MG63 (cell line): ENCODE measurements at regions not wholly inside any gene's neighbourhood (a gene's known extent, or its start where the extent isn't known, plus 50 kb on each side); places are given as distances from the start of the nearest gene placed in this dataset.
"Not testable (repeated sequence)": the region's sequence is repeated elsewhere in the genome, so short reads cannot be mapped to it uniquely, and the experiment has no call there.

Experiments
- DNase-seq: peaks from one replicate; pipeline ENCODE4 v3.0.0-alpha.2; 2020
- H3K27me3 ChIP-seq: fragments of 250-450 bp; sonication (Bioruptor Pico); 2 replicates; pipeline ENCODE4 v1.5.1; 2020; ENCODE audit warnings: mild to moderate bottlenecking, moderate library complexity
- H3K36me3 ChIP-seq: fragments of 250-450 bp; sonication (Bioruptor Pico); 2 replicates; pipeline ENCODE4 v1.5.1; 2020; ENCODE audit warnings: mild to moderate bottlenecking, moderate library complexity
- H3K4me3 ChIP-seq: fragments of 250-450 bp; sonication (Bioruptor Pico); 2 replicates; pipeline ENCODE4 v1.5.1; 2020; ENCODE audit warnings: mild to moderate bottlenecking, moderate library complexity
- H3K9me3 ChIP-seq: fragments of 250-450 bp; sonication (Bioruptor Pico); 2 replicates; pipeline ENCODE4 v1.5.1; 2020; ENCODE audit warnings: mild to moderate bottlenecking, moderate library complexity

- DNase-seq, result no peak
- Histone ChIP-seq H3K9me3 (no peaks in the 10 kb centered on the region; the same call in 1 of the 2 replicates), H3K27me3 (no peaks in the 10 kb centered on the region), H3K36me3 (no peaks in the 10 kb centered on the region), H3K4me3 (no peak overlapping the region)
Observed at GRCh38 chr2:192735447-192735846, 540.7 kb upstream of the TMEFF2 start.

DNA sequence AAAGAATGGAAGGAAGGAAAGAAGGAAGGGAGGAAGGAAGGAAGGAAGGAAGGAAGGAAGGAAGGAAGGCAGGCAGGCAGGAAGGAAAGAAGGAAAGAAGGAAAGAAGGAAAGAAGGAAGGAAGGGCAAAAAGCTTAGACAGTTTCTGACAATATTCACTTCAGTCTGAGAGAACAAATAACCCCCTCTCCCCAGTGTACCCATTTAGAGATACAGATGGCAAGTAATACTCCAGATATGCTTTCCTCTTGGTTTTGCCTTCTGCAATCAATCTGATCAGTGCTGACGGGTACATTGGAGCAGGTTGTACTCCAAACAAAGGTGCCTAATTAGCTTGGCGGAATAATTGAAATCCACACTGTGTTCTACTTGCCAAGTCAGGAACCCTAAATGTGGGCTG lies 534.6 kb upstream of the TMEFF2 start:
- H3K4me3 ChIP-seq, result no peak overlapping the region
- H3K9me3 ChIP-seq, result no peaks in the 10 kb centered on the region; the same call in 1 of the 2 replicates
- H3K27me3 ChIP-seq, result no peaks in the 10 kb centered on the region
- no peak for DNase-seq
- no peaks in the 10 kb centered on the region for H3K36me3 ChIP-seq

DNA sequence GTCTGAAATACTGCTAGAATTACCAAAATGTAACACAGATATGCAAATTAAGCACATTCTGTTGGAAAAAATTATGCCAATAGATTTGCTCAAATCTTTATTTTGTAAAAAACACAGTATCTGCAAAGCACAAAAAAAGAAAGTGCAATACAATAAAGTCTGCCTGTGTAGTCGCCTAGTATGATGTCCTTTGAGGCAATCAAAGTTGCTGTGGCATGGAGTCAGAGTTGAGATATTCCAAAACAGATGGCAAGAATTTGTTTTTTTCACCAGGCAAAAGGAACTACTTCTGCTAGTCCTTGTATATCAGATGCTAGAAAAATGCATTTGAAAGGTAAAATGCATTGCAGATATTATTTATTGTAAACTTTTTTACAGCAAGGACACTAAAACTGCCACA lies 531.3 kb upstream of the TMEFF2 start:
- Histone ChIP-seq H3K36me3 (no peaks in the 10 kb centered on the region), H3K27me3 (no peaks in the 10 kb centered on the region), H3K9me3 (no peaks in the 10 kb centered on the region; the same call in 1 of the 2 replicates), H3K4me3 (no peak overlapping the region)
- no peak for DNase-seq

DNA sequence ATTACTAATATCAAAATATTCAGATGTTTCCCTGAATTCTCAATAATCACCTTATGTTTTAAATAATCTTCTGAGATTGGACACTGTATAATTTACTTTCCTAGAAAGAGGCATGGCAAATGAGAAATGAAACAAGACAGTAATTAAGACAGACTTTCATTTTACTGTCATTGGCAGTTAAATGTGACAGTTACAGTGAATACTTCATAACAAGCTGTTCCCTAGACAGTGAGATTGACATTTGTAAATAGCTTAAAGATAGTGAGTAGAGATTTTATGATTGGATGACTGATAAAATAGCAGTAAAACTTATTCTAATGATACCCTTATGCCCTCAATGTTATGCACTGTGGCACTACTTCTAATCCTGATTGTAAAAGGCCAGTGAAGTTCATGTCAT lies 524.9 kb upstream of the TMEFF2 start:
- Histone ChIP-seq H3K27me3 (no peaks in the 10 kb centered on the region), H3K36me3 (no peaks in the 10 kb centered on the region), H3K9me3 (no peaks in the 10 kb centered on the region), H3K4me3 (no peak overlapping the region)
- DNase-seq, result no peak

DNA sequence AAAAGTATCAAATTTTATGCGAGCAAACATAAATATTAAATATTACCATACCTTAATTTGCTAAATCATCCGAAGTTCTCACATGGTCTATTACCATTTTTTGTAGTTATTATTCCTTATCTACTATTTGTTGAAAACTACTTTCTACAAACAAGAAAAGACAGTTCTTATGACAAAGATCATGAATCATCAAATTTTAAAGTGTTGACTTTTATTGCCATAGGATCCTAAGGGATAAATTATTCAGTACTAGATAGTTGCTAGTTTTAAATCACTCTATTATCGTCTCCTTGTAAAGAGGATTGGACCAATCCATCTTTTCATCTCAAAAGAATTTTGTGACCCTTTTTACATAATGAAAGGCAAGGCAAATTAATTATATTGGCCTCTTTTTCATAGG lies 523.6 kb upstream of the TMEFF2 start:
- H3K9me3 ChIP-seq, result no peaks in the 10 kb centered on the region
- DNase-seq, result no peak
- no peaks in the 10 kb centered on the region for H3K36me3 ChIP-seq

DNA sequence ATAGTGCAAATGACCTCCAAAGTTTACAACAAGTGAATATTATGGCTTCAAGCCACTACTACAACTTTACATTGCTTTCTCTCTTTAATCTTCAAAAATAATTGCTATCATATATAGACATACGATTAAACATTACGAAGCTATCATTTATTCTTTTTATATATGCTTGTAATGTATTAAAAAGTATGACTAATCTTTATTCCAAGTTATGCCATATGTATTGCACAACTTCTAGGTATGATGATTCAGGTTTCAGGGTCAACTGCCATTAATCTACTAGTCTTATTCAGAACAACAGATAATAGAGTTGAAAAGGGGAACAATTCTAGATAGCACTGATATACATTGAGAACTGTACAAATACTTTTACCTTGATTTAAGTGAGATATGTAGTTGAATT lies 506.2 kb upstream of the TMEFF2 start:
- H3K9me3 ChIP-seq, result no peaks in the 10 kb centered on the region
- DNase-seq, result no peak
- H3K36me3 ChIP-seq, result no peaks in the 10 kb centered on the region

More for the DNA sequence above, 523.6 kb upstream of the TMEFF2 start:
- Histone ChIP-seq H3K27me3 (no peaks in the 10 kb centered on the region), H3K4me3 (no peak overlapping the region)

GRCh38 chr2:192697880-192698279 lies 503.1 kb upstream of the TMEFF2 start:
- H3K9me3 ChIP-seq, result no peaks in the 10 kb centered on the region
- no peak overlapping the region for H3K4me3 ChIP-seq
- no peaks in the 10 kb centered on the region for H3K36me3 ChIP-seq
- no peaks in the 10 kb centered on the region for H3K27me3 ChIP-seq
- DNase-seq, result no peak

More for the DNA sequence above, 506.2 kb upstream of the TMEFF2 start:
- no peak overlapping the region for H3K4me3 ChIP-seq
- H3K27me3 ChIP-seq, result no peaks in the 10 kb centered on the region

DNA sequence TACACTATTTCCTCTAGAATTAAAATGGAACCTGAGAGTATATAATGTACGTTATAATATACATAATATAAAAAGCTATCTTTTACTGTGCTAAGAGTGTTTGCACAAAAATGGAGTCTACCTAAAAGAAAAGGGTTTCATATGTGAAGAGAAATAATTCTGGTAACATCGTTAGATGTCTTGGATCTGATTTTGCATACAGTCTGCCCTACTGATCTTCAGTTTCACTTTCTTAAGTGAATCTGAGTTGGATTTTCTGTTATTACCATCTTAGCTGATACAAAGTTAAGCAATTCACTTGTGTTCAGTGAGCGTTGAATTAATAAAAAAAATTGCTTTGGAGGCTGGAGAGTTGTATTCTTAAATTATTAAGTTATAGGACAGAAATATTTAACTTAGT lies 502.1 kb upstream of the TMEFF2 start:
- no peak for DNase-seq

GRCh38 chr2:192687015-192687414 lies 492.3 kb upstream of the TMEFF2 start:
- Histone ChIP-seq H3K4me3 (no peak overlapping the region), H3K36me3 (no peaks in the 10 kb centered on the region), H3K9me3 (peaks cover 2% of the 10 kb centered on the region; the same call in 1 of the 2 replicates), H3K27me3 (no peaks in the 10 kb centered on the region)
- no peak for DNase-seq

More for the DNA sequence above, 502.1 kb upstream of the TMEFF2 start:
- H3K27me3 ChIP-seq, result no peaks in the 10 kb centered on the region
- H3K36me3 ChIP-seq, result no peaks in the 10 kb centered on the region
- H3K9me3 ChIP-seq, result no peaks in the 10 kb centered on the region
- peak overlapping the region; percentile 29 for H3K4me3 ChIP-seq

DNA sequence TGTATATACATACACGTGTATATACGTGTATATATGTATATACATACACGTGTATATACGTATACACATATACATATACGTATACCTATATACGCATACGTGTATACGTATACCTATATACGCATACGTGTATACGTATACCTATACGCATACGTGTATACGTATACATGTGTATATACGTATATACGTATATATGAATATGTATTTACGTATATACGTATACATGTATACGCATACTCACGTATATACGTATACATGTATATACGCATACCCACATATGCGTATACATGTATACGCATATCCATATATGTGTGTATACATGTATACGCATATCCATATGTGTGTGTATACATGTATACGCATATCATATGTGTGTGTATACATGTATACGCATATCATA lies 487.8 kb upstream of the TMEFF2 start:
- DNase-seq, H3K27me3 ChIP-seq, H3K4me3 ChIP-seq, H3K36me3 ChIP-seq, H3K9me3 ChIP-seq: not testable (repeated sequence)

- Histone ChIP-seq H3K27me3 (no peaks in the 10 kb centered on the region), H3K4me3 (no peak overlapping the region), H3K36me3 (no peaks in the 10 kb centered on the region), H3K9me3 (no peaks in the 10 kb centered on the region)
- peak; percentile 19 for DNase-seq
Observed at GRCh38 chr2:192675681-192676080, 480.9 kb upstream of the TMEFF2 start.

DNA sequence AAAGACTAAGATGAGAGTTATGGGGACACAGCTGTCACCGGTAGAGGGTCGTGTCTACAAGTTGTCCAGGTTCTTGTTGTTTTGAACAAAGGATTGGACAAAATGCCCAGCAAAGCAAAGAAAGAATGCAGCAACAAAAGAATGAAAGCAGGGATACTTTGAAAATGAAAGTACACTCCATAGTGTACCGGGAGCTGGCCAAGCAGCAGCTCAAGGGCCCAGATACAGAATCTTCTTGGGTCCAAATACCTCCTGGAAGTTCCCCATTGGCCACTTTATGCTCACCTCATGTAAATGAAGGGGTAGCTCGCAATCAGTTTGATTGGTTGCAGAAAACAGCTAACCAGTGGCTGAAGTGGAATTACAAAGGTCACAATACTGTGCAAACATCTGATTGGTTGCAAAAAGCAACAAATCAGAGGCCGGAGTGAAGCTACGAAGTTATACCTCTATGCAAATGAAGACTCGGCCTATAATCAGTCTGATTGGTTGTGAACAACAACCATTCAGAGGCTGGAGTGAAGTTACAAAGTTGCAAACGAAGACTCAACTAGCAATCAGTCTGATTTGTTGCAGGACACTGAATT lies 474.9 kb upstream of the TMEFF2 start:
- H3K9me3 ChIP-seq, result no peaks in the 10 kb centered on the region
- H3K36me3 ChIP-seq, result no peaks in the 10 kb centered on the region
- no peak overlapping the region for H3K4me3 ChIP-seq
- no peaks in the 10 kb centered on the region for H3K27me3 ChIP-seq
- no peak for DNase-seq

GRCh38 chr2:192660555-192660954 lies 465.8 kb upstream of the TMEFF2 start:
- not testable (repeated sequence) for H3K36me3 ChIP-seq, H3K4me3 ChIP-seq, H3K27me3 ChIP-seq, H3K9me3 ChIP-seq, DNase-seq

DNA sequence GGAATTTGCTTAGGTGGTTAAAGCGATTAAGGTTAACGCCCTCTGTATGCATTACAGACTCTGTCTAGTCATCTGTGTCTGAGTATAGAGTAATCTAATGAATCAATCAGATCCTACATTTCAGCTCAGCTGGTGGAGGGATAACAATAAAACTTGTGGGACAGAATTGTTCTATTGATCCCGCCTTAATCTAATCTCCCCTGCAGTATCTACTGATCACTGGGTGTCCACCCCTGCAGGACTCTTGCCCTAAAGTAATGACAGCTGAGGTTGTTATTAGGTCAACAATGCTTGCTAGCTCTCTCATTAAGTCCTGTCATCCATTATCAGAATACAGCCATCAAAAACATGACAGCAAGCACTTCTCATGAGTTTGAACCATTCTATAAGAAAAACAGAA lies 462.6 kb upstream of the TMEFF2 start:
- Histone ChIP-seq H3K36me3 (no peaks in the 10 kb centered on the region), H3K9me3 (no peaks in the 10 kb centered on the region), H3K27me3 (no peaks in the 10 kb centered on the region), H3K4me3 (no peak overlapping the region)
- no peak for DNase-seq

DNA sequence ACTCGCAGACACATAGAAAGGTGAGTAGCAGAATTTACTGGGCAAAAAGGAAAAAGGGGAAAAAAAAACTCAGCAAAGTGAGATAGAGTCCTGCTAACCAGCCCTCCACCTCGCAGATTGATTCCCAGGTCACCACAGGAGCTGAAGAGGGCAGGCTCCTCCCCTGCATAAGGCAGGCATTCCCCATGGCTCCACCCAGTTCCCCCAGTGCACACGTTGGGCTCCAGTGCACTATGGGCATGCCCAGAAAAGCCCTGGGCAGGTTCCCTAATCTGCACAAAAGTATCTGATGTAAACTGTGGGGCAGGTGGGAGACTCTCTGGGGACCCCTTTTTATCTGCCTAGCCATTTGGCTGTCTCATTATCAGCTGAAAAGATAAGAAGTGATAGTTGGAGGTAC lies 461.2 kb upstream of the TMEFF2 start:
- Histone ChIP-seq H3K9me3 (no peaks in the 10 kb centered on the region), H3K27me3 (no peaks in the 10 kb centered on the region), H3K4me3 (no peak overlapping the region), H3K36me3 (no peaks in the 10 kb centered on the region)
- no peak for DNase-seq

- Histone ChIP-seq H3K9me3 (no peaks in the 10 kb centered on the region), H3K36me3 (no peaks in the 10 kb centered on the region), H3K4me3 (no peak overlapping the region), H3K27me3 (no peaks in the 10 kb centered on the region)
- no peak for DNase-seq
Observed at GRCh38 chr2:192645811-192646598, 451.3 kb upstream of the TMEFF2 start.

- Histone ChIP-seq H3K4me3 (no peak overlapping the region), H3K9me3 (no peaks in the 10 kb centered on the region), H3K27me3 (no peaks in the 10 kb centered on the region), H3K36me3 (no peaks in the 10 kb centered on the region)
- no peak for DNase-seq
Observed at GRCh38 chr2:192634557-192634956, 439.8 kb upstream of the TMEFF2 start.

GRCh38 chr2:192628017-192628416 lies 433.3 kb upstream of the TMEFF2 start:
- Histone ChIP-seq H3K4me3 (no peak overlapping the region), H3K36me3 (no peaks in the 10 kb centered on the region), H3K27me3 (no peaks in the 10 kb centered on the region), H3K9me3 (no peaks in the 10 kb centered on the region)
- DNase-seq, result no peak
